ENCODE measurements at regions not wholly inside any gene's neighbourhood (a gene's known extent, or its start where the extent isn't known, plus 50 kb on each side); places are given as distances from the start of the nearest gene placed in this dataset.

DNA sequence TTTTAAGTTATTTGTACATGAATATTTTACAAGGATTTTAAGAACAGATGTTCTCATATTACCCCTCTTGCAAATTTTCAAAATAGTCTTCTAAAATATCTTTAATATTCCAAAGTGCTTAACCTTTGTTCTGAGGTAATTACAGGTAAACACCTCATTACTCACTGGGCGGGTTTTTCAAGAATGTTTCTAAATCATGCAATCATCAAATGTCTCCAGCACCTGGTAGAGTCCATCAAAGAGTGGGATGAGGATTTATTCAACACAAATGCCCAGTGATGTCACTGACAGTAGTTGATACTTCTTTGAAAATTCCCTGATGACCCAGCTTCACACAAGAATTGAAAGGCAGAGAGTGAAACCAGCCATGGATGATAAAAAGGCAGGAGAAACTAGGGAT lies 114.4 kb downstream of the SEC61B start:
- TF ChIP-seq EZH2 (IDR thresholded peaks at IDR 0.05; ENCODE audit: borderline replicate concordance, low read depth, low read length, poor library complexity, severe bottlenecking): no peak
- TF ChIP-seq, protein P1, sequence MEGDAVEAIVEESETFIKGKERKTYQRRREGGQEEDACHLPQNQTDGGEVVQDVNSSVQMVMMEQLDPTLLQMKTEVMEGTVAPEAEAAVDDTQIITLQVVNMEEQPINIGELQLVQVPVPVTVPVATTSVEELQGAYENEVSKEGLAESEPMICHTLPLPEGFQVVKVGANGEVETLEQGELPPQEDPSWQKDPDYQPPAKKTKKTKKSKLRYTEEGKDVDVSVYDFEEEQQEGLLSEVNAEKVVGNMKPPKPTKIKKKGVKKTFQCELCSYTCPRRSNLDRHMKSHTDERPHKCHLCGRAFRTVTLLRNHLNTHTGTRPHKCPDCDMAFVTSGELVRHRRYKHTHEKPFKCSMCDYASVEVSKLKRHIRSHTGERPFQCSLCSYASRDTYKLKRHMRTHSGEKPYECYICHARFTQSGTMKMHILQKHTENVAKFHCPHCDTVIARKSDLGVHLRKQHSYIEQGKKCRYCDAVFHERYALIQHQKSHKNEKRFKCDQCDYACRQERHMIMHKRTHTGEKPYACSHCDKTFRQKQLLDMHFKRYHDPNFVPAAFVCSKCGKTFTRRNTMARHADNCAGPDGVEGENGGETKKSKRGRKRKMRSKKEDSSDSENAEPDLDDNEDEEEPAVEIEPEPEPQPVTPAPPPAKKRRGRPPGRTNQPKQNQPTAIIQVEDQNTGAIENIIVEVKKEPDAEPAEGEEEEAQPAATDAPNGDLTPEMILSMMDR (conservative IDR thresholded peaks at IDR 0.05; ENCODE audit: low read depth, low read length): no peak

Measured in A673 (cell line).